Hematopoietic multipotent progenitor cell treated with erythropoietin and hydrocortisone succinate and interleukin-3 and kit ligand, for 4 days (in vitro differentiated cells): ENCODE measurements at regions not wholly inside any gene's neighbourhood (a gene's known extent, or its start where the extent isn't known, plus 50 kb on each side); places are given as distances from the start of the nearest gene placed in this dataset.
A peak's percentile ranks its signal among the peaks of the same experiment; 100 is the strongest.
"Not testable (repeated sequence)": the region's sequence is repeated elsewhere in the genome, so short reads cannot be mapped to it uniquely, and the experiment has no call there.

Experiments
- DNase-seq: peaks from one replicate; pipeline ENCODE4 v3.0.0-alpha.2; 2015

- DNase-seq, result peak; percentile 75
Measured at GRCh38 chr4:77308843-77309242, 151.8 kb downstream of the CCNG2 start.

GRCh38 chr4:77309496-77309895, 152.5 kb downstream of the CCNG2 start:
- no peak for DNase-seq

DNA sequence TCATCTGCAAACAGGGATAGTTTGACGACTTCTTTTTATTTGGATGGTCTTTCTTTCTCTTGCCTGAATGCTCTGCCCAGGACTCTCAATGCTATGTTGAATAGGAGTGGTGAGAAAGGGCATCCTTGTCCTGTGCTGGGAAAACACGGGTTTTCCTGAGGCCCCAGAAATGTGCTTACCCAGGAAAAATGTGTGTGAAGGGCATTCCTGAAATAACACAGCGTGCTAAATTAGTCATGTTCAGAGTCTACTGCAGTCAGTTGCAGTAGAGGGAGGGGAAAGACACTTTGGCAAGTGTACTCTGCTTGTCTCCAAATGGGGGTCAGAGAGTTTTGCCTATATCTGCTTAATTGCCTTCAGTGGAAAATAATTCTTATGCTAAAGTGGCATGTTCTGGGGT, 153.9 kb downstream of the CCNG2 start:
- no peak for DNase-seq

- no peak for DNase-seq
Measured at GRCh38 chr4:77314697-77315096, 157.7 kb downstream of the CCNG2 start.

GRCh38 chr4:77327151-77327550, 170.1 kb downstream of the CCNG2 start:
- DNase-seq, result no peak

DNA sequence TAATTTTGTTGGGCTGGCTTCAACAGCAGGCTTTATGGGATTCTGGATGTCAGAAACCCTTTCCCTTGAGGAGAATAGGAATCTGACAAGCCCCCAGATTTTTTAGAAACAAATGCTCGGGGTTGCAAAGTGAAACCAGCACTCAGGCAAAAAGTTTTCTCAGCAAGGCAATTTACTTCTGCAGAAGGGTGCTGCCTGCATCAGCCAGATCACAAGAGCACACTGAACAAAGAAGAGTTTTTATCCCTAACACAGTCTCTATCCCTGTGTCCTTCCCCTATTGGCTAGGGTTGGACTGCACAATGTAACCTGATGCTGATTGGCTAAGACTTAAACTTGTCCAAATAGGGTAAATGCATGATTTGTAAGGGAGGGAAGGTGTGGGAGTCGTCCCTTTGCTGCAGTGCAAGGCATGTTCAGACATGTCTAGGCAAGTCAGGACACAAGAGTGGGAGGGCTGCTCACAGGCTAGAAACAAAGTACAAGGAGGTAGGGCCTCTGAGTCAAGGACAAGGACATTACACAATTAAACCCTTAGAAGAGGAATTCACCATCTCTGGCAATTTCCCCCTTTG, 175.8 kb downstream of the CCNG2 start:
- DNase-seq, result no peak

- DNase-seq, result no peak
Measured at GRCh38 chr4:77336411-77337142, 179.6 kb downstream of the CCNG2 start.

- DNase-seq, result no peak
Measured at GRCh38 chr4:77342170-77342810, 185.3 kb downstream of the CCNG2 start.

DNA sequence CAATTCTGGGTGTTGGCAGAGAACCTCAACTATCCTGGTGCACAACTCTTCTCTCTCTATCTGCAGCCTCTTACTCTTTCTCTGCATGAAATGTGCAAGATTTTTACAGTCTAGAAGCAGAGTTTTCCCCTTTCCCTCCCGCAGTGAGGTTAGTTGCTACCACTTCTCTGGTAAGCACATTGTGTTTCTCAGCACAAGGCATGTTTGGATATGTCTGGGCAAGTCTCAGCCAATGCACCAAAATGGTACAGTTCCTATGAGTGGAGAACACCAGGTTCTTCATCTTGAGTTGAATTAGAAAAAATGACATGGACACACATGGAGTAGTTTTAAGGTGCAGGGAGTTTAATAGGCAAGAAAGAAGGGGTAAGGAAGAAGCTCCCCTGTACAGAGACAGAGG, 187.0 kb downstream of the CCNG2 start:
- no peak for DNase-seq

DNA sequence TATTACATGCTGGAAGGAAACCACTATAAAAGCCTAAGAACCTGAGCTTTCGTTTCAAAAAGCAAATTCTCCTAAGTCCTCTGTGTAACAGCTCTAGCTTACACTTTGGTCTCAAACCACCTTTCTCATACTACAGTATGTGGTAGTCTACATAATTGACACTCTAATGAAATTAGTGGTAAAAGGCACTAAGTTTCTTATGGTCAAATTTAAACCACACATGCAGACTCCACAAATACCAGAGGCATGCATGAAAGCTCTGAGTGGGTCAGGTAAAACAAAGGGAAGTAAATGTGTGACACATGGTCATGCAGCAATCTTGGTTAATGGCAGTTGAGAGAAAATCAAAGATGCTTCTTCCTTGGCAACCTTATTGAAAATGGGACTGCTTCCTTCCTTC, 187.8 kb downstream of the CCNG2 start:
- no peak for DNase-seq

GRCh38 chr4:77347351-77347966, 190.5 kb downstream of the CCNG2 start:
- DNase-seq, result peak; percentile 80

DNA sequence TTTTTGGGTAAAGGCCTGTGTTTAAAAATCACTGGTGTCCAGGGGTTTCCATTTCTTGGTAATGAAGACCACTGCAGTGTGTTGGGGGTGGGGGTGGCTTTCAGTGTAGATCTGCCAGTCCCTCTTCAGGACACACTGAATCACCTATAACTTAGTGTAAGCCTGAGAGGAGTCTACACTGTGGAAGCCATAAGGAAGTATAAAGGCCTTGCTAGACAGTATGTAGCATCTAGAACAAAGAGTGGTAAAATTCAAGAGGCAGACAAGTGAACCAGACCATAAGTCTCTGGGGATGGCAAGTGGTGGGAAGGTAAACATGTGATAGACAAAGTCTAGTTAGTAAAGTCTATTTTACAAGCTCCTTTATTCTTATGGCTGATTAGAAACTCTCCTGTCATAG, 191.8 kb downstream of the CCNG2 start:
- no peak for DNase-seq

DNA sequence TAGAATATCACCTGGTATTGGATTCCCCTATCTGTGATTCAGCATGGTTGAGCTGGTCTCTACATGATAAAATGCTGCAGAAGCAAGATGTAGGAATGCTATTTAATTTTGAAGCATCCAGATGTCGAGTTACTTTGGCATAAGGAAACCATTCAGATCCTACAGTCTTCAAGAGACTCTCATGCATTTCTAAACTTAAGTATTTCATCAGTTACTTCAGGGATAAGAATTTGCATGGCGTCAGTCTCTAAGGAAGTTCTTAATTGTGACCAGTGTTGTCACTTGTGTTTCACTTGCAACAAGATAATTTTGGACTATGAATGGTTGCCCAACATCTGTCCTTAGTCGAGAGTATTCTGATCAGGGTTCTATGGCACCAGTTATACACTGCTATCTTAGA, 192.4 kb downstream of the CCNG2 start:
- DNase-seq, result no peak

DNA sequence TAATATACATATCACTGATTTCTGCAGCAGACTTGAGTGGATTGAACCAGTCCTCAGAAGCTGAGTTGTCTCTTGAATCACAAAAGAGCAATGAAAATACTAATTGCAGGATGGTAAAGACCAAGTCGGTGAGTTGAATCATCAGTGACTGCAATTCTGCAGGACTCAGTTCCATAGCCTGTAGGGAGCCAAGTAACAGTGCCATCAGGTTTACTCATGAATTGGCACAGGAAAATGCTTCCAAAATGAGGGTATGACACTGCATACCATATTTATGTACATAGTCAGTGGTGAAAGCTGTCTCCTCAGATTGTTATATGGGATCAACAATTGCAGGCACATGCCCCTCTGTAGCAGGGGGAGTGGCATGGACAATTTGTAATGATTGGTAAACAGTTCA, 192.8 kb downstream of the CCNG2 start:
- DNase-seq, result no peak

DNA sequence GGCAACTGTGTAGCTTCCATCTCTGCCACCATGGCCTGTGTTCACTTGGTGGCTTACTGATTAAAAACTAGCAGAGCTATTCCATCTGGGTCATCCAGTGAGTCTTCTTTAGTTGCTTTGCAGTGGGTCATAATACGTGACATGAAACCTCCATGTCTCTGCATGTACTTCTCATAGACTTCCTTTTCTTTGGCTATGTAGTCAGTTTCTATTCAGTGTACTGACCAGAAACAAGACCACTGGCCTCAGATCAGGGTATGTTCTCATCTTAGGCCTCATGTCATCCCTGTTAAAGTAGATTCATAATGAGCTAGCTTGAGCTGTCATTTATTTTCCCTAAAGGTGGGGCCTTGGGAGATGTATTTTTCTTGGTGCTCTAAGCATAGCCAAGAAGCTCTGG, 195.2 kb downstream of the CCNG2 start:
- no peak for DNase-seq

- DNase-seq, result not testable (repeated sequence)
Measured at GRCh38 chr4:77353724-77354315, 196.8 kb downstream of the CCNG2 start.

GRCh38 chr4:77354550-77354949, 197.5 kb downstream of the CCNG2 start:
- DNase-seq, result no peak

GRCh38 chr4:77355731-77356130, 198.7 kb downstream of the CCNG2 start:
- no peak for DNase-seq

- peak; percentile 72 for DNase-seq
Measured at GRCh38 chr4:77358315-77358928, 201.4 kb downstream of the CCNG2 start.

DNA sequence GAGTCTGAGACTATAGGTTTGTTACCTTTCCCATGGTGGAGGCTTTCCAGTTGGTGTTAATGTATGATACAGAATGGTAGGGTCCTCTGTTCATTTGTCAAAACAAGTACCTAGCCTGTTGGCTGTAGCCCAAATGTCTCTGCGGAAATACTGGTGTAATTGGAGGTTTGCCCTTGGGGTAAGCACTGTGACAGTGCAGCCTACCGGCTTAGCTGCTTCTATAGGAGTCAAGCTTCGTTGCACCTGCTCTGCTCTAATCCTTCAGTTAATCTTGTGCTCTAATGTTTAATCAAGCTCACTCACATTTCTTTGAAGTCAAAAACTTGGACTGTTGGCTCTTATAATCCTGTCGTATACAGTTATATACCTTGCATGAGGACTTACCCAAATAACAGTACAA, 203.4 kb downstream of the CCNG2 start:
- DNase-seq, result no peak

DNA sequence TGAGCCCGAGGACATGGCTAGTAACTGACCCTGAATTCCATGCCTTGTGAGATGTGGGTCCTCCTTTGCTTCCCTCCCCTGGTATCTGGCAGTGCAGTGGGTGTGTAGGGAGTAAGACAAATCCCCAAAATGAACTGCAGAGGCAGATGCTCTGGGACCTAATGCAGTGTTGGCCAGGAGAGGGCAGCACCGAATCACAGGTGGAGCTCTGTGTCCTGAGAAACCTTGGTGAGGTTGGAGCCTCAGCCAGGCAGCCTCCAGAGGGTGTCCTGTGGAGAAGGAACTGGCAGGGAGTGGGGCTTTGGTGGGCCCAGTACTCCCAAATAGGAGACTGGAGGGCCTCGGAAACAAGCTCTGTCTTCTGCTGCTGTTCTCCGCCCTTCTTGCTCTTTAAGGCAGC, 209.9 kb downstream of the CCNG2 start:
- not testable (repeated sequence) for DNase-seq

DNA sequence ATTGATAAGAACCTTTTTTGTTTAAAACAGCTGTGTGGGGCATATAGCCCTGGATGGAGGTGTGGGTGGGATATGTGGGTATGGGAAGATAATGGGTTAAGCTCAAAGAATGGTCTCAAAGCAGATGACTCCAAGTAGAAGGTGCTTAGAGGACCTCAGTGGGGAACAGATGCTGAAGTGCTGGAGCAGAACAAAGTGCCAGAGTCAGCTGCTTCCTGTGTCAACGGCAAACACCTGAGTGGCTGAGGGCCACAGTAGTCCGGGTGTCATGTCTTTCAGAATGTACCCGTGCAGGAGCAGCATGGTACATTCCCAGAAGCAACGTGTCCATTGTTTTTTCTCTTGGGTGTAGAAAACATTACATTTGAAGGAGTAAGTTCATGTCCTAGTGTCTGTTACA, 210.6 kb downstream of the CCNG2 start:
- no peak for DNase-seq

DNA sequence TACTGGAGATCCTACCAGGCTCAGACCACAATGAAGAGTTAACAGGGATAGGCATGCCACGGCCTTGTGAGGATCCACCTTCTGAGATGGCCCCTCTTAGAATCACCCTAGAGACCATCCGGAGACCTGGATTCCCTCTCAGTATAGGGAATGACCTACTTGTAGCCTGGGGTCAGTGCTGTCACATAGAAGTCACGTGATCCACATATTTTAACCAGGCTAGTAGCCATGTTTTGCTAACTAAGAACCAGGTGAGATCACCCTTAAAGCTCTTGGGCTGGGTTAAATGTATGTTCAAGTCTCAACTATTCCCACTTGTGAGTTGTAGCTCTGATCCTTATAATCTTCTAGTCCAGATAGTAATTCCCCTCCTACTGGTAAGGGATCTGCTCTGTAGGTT, 215.4 kb downstream of the CCNG2 start:
- DNase-seq, result no peak
